ENCODE measurements at regions not wholly inside any gene's neighbourhood (a gene's known extent, or its start where the extent isn't known, plus 50 kb on each side); places are given as distances from the start of the nearest gene placed in this dataset.

GRCh38 chr20:4095639-4096038 is 53.0 kb upstream of the SMOX start:
- DNase-seq (ENCODE audit: low read depth) = no peak

DNA sequence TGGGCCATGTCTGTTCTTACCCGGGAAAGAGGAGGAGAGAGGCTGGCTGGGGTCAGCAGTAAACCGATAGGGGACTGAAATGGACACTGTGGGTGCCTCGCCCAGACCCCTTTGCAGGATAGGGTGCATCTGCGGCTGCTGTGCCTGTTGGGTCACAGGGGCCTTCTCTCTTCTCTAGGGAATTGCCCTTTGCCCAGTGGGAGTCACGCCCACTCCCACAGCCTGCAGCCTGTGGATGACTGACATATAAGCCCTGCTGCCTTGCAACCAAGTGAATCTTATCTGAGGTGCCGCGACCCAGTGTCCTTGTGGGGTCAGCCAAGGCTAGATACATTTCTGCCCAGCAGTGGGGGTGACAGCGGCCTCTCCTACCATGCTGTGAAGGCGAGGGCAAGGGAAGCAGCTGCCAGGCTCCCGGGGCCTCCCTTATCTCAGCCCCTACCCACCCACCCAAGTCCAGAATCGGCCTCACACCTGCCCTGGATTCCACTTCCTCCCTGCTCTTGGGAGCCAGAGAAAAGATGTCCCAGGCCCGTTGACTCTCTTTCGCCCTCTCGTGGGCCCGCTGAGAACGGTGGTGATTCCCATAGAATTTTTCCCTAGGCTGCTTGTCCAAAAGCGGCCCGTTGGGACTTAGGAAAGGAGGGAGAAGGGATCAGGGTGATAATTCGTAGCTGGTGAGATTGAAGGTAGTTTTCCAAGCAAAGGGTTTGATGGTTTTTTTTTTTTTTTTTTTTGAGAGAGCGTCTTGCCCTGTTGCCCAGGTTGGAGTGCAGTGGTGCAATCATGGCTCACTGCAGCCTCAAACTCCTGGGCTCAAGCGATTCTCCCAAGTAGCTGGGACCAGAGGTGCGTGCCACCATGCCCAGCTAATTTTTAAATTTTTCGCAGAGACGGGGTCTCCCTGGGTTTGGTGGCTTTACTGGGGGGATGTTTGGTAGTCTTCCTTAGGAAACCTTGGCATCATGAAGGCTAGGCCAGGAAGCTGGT is 56.8 kb upstream of the SMOX start:
- peak; percentile 71 for DNase-seq (ENCODE audit: low read depth)

DNA sequence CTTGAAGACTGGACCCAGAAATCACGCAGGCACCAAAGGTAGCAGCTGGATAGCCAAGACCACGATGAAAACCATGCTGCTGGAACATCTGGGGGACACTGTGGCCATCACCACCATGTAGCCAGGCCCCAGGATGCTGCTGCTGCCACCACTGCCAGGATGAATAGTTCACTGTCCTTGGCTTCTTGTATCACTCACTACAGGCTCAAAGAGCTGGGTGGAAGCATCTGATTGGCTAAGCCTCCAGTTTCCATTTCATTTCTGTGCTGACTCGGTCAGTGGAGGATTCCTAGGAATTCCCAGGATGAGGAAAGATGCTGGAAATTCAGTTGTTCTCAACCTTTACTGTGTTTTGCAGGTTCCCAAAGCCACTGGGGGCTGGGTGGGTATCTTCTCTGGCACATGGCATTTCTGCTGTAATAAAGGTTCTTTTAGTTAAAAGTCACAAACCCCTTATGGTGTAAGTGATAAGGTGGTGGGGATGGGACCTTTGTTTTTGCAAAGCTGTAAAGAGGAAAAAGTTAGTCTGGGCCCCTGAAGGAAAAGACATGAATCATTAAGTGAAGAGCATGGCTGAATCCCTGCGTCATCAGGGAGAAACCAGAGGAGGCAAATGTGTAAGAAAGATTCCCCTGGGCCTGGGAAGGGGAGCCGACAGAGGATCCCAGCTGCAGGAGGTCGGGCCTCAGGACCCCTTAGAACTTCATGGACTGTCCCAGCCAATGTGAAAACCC is 57.7 kb upstream of the SMOX start:
- peak; percentile 79 for DNase-seq (ENCODE audit: low read depth)

DNA sequence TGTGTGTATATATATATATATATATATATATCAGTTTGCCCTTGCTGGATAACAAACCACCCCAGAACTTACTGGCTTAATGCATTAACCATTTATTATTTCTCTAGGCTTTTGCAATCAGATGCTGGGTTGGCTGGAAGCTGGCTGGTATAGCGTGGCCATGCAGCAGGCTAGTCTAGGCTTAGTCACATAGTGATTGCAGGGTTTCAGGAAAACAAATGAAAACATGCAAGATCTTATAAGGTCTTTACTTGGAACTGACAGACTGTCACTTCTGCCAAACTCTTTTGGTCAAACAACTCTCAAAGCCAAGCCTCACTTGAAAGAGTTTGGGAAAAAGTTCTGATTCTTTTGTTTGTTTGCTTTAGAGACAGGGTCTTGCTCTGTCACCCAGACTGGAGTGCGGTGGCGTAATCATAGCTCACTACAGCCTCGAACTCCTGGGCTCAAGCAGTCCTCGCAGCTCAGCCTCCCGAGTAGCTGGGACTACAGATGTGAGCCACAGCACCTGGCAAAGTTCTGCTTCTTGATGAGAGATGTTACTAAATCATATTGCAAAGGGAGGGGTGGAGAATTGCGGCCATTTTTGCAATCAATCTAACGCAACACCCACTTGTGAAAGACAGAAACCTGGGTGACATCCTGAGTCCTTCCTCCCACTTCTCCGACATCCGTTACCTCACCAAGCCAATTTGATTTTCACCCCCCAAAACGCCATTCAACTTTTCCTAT is 58.7 kb upstream of the SMOX start:
- DNase-seq (ENCODE audit: low read depth) = no peak

DNA sequence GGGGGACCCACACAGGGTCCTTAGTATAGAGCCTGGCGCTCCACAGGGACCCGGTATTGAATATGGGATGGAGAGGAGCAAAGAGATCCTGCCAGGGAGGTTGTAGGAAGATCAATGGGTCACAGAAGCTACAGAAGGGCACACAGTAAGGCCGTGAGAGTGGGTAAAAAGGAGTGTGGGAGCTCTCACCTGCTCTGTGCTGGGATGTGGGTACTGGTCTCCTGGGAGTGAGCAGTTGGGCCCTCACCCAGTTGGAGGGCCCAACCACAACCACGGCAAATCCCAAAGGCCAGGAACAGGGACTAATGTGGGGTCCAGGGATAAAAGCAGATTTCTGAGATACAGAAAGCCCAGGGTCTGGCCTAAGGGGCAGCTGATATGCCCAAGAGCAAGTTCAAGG is 59.9 kb upstream of the SMOX start:
- no peak for DNase-seq (ENCODE audit: low read depth)

DNA sequence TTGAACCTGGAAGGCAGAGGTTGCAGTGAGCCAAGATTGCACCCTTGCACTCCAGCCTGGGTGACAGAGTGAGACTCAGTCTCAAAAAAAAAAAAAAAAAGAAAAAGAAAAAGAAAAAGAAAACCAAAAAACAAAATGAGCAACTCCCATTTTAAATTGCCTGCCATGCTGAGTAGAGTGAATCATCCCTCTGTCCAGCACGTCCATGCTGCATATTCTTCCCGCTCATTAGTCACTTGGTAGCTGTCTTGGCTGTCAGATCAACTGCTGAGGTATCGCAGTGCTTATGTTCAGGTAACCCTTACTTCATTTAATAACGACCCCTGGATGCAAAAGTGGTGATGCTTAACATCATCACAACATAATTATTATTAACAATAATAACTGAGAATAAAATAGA is 60.7 kb upstream of the SMOX start:
- DNase-seq (ENCODE audit: low read depth) = peak; percentile 49

- no peak for DNase-seq (ENCODE audit: low read depth)
These were observed 61.6 kb upstream of the SMOX start for GRCh38 chr20:4086771-4087687.

DNA sequence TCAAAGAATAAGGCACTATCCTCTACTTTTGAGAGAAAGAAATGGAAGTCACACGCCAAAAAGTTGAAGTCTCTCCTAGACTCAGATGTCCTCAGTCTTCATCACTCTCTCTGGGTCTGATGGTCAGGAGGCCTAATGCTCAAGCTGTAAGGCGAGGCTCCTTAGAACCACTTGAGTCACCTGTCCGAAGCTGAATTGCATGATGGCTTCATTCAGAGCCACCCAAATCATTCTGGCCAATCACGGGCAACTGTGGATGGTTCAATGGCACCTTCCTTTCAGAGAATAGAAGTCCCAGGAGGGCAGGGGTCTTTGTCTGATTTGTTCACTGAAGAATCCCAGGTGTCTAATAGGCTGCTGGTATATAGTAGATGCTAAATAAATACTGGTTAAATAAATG is 63.9 kb upstream of the SMOX start:
- no peak for DNase-seq (ENCODE audit: low read depth)

DNA sequence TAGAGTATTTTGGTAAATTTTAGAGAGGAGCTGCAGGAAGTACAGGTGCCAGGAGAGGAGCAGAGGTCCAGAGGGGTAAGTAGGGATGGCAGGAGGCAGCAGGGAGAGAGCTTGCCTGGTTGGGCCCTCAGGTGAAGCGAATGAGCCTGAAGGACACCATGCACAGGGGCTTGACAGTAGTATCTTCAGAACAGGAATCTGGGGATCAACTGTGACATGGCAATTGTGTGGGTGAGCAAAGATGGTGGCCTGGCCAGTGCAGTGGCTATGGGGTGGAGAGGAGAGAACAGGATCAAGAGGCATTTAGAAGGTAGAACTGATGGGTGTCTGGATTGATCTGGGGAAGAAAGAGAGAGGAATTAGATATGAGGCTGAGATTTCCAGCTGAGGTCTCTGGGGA is 64.5 kb upstream of the SMOX start:
- DNase-seq (ENCODE audit: low read depth) = no peak

- no peak for DNase-seq (ENCODE audit: low read depth)
These were observed 65.3 kb upstream of the SMOX start for GRCh38 chr20:4083098-4083865.

DNA sequence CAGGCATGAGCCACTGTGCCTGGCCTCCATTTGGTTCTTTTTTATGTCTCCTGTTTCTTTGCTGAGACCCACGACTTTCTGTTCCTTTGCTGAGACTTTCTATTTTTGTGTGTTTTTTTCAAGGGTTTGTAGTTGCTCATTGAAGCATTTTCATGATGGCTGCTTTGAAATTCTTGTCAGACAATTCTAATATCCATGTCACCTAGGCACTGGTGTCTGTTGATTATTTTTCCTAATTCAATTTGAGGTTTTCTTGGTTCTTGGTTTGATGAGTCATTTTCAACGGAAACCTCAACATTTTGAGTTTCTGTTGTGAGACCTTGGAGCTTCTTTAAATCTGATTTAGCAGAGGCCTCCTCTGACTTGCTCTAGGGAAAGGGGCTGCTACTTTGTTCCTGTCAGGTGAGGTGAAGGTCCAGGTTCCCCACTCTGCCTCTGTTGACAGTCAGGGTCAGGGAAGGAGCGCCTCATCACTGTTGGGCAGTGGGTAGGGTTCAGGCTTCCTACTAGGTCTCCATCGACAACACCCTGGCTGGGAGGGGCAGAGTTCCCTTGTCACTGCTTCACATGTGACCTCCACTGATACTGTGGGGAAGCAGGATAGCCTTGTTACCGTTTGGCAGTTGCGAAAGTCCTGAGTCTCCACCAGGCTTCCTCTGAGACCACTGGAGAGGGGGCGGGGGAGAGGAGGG is 66.1 kb upstream of the SMOX start:
- DNase-seq (ENCODE audit: low read depth) = peak; percentile 75

GRCh38 chr20:4081421-4081820 is 66.1 kb upstream of the RNF24 start:
- DNase-seq (ENCODE audit: low read depth) = no peak

DNA sequence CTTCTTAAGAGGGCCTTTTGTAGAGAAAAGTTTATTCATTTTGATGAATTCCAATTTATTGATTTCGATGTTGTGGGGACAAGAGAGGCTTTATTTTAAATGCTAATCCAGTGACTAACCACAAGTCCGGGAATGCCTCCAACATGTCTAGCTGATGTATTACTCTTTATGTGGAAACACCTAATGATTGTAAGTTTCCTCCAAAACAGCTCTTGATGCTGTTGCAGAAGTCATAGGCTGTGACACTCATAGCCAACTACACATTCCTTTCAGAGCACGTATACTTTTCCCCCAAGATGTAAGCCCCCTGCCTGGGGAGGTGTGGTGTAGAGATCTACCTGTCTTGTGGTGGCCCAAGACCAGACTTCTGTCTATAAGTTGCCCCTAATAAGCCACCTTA is 61.3 kb upstream of the RNF24 start:
- DNase-seq (ENCODE audit: low read depth) = peak; percentile 51

GRCh38 chr20:4076033-4076432 is 60.7 kb upstream of the RNF24 start:
- no peak for DNase-seq (ENCODE audit: low read depth)

GRCh38 chr20:4074877-4075455 is 59.6 kb upstream of the RNF24 start:
- DNase-seq (ENCODE audit: low read depth) = no peak

GRCh38 chr20:4073852-4074741 is 58.7 kb upstream of the RNF24 start:
- DNase-seq (ENCODE audit: low read depth) = no peak

GRCh38 chr20:4071178-4071693 is 55.9 kb upstream of the RNF24 start:
- DNase-seq (ENCODE audit: low read depth) = no peak
